ENCODE measurements at regions not wholly inside any gene's neighbourhood (a gene's known extent, or its start where the extent isn't known, plus 50 kb on each side); places are given as distances from the start of the nearest gene placed in this dataset.

GRCh38 chr2:180442860-180443644, 436.0 kb upstream of the CWC22 start:
- Histone ChIP-seq H3K4me3 (ENCODE audit: low read depth, low read length) (no peak overlapping the region), H3K36me3 (ENCODE audit: control insufficient read depth in 2 of 2, insufficient read depth in 1 of 2, low read length in 2 of 2) (no peaks in the 10 kb centered on the region), H3K4me1 (ENCODE audit: control insufficient read depth, insufficient read depth, low read length) (no peaks in the 10 kb centered on the region), H3K9me3 (ENCODE audit: control insufficient read depth, insufficient read depth, low read depth, low read length) (no peaks in the 10 kb centered on the region), H3K27ac (ENCODE audit: extremely low read depth, low read depth, low read length) (no peak overlapping the region)
- ChIA-PET CTCF (no interaction called here), POLR2A (no interaction called here)
- no peak for TF ChIP-seq ZNF112 (tag by site-specific recombination; IDR thresholded peaks at IDR 0.05)
- TF ChIP-seq ZNF830 (tag by site-specific recombination; IDR thresholded peaks at IDR 0.05; ENCODE audit: low read depth): no peak
- no peak for TF ChIP-seq ZSCAN23 (tag by site-specific recombination; IDR thresholded peaks at IDR 0.05)
- TF ChIP-seq SETDB1 (IDR thresholded peaks at IDR 0.05; ENCODE audit: insufficient read length, low read length): no peak
- TF ChIP-seq ZSCAN30 (tag by site-specific recombination; IDR thresholded peaks at IDR 0.05): no peak
- no peak for TF ChIP-seq ZNF302 (tag by site-specific recombination; IDR thresholded peaks at IDR 0.05; ENCODE audit: low read depth)

DNA sequence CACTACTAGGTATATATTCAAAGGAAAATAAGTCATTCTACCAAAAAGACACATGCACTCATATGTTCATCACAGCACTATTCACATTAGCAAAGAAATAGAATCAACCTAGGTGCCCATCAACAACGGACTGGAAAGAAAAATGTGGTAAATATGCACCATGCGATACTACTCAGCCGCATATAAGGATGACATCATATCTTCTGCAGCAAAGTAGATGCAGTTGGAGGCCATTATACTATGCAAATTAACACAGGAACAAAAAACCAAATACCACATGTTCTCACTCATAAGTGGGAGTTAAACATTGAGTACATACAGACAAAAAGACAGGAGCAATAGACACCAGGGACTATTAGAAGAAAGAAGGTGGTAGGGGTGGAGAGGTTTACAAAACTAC, 412.1 kb upstream of the CWC22 start:
- ChIA-PET CTCF (no interaction called here), POLR2A (no interaction called here)

GRCh38 chr2:180416627-180417026, 409.5 kb upstream of the CWC22 start:
- H3K4me3 ChIP-seq (ENCODE audit: low read depth, low read length): no peak overlapping the region
- POLR2A ChIA-PET: no interaction called here
- H3K4me1 ChIP-seq (ENCODE audit: control insufficient read depth, insufficient read depth, low read length): no peaks in the 10 kb centered on the region; the same call in 1 of the 2 replicates
- CTCF ChIA-PET: interaction anchor here (0.6 kb wide), 1 partner anchor 333 kb away, joined by 7 read pairs; no protein-coding TSS in a partner anchor
- no peaks in the 10 kb centered on the region for H3K36me3 ChIP-seq (ENCODE audit: control insufficient read depth in 2 of 2, insufficient read depth in 1 of 2, low read length in 2 of 2)
- no peak overlapping the region for H3K27ac ChIP-seq (ENCODE audit: extremely low read depth, low read depth, low read length)
- TF ChIP-seq ZBTB48 (tag by site-specific recombination; IDR thresholded peaks at IDR 0.05) (no peak), ZNF792 (tag by site-specific recombination; IDR thresholded peaks at IDR 0.05) (no peak), ZNF777 (tag by site-specific recombination; IDR thresholded peaks at IDR 0.05; ENCODE audit: borderline replicate concordance) (no peak), ZNF24 (tag by site-specific recombination; IDR thresholded peaks at IDR 0.05) (no peak), ZNF791 (tag by site-specific recombination; IDR thresholded peaks at IDR 0.05) (no peak), ZNF514 (tag by site-specific recombination; IDR thresholded peaks at IDR 0.05) (no peak), ZNF530 (tag by site-specific recombination; IDR thresholded peaks at IDR 0.05; ENCODE audit: low read depth) (no peak), ZNF292 (tag by site-specific recombination; IDR thresholded peaks at IDR 0.05; ENCODE audit: borderline replicate concordance, low read depth) (no peak), INSM2 (tag by site-specific recombination; IDR thresholded peaks at IDR 0.05) (no peak), KLF8 (tag by site-specific recombination; IDR thresholded peaks at IDR 0.05) (no peak), KLF16 (tag by site-specific recombination; IDR thresholded peaks at IDR 0.05) (no peak), ZNF211 (tag by site-specific recombination; IDR thresholded peaks at IDR 0.05; ENCODE audit: low read depth) (no peak), ZNF621 (tag by site-specific recombination; IDR thresholded peaks at IDR 0.05) (no peak), ZSCAN30 (tag by site-specific recombination; IDR thresholded peaks at IDR 0.05) (no peak)
- TF ChIP-seq, protein P1, sequence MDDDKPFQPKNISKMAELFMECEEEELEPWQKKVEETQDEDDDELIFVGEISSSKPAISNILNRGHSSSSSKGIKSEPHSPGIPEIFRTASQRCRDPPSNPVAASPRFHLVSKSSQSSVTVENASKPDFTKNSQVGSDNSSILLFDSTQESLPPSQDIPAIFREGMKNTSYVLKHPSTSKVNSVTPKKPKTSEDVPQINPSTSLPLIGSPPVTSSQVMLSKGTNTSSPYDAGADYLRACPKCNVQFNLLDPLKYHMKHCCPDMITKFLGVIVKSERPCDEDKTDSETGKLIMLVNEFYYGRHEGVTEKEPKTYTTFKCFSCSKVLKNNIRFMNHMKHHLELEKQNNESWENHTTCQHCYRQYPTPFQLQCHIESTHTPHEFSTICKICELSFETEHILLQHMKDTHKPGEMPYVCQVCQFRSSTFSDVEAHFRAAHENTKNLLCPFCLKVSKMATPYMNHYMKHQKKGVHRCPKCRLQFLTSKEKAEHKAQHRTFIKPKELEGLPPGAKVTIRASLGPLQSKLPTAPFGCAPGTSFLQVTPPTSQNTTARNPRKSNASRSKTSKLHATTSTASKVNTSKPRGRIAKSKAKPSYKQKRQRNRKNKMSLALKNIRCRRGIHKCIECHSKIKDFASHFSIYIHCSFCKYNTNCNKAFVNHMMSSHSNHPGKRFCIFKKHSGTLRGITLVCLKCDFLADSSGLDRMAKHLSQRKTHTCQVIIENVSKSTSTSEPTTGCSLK (tag by site-specific recombination; IDR thresholded peaks at IDR 0.05): no peak
- H3K9me3 ChIP-seq (ENCODE audit: control insufficient read depth, insufficient read depth, low read depth, low read length): no peaks in the 10 kb centered on the region

More for the DNA sequence above, 412.1 kb upstream of the CWC22 start:
- H3K9me3 ChIP-seq (ENCODE audit: control insufficient read depth, insufficient read depth, low read depth, low read length): no peaks in the 10 kb centered on the region
- no peaks in the 10 kb centered on the region for H3K36me3 ChIP-seq (ENCODE audit: control insufficient read depth in 2 of 2, insufficient read depth in 1 of 2, low read length in 2 of 2)
- no peak overlapping the region for H3K27ac ChIP-seq (ENCODE audit: extremely low read depth, low read depth, low read length)
- TF ChIP-seq ATF2 (tag by site-specific recombination; IDR thresholded peaks at IDR 0.05; ENCODE audit: low read depth): 0 out of 2 replicates have a peak, but pooled peaks have one; percentile 43
- no peak for TF ChIP-seq BCL11A (tag by site-specific recombination; IDR thresholded peaks at IDR 0.05; ENCODE audit: low read depth)
- no peak overlapping the region for H3K4me3 ChIP-seq (ENCODE audit: low read depth, low read length)
- no peaks in the 10 kb centered on the region; the same call in 1 of the 2 replicates for H3K4me1 ChIP-seq (ENCODE audit: control insufficient read depth, insufficient read depth, low read length)
